CD4-positive, alpha-beta T cell treated with Interleukin-6 for 4 hours (primary cell): ENCODE measurements at regions not wholly inside any gene's neighbourhood (a gene's known extent, or its start where the extent isn't known, plus 50 kb on each side); places are given as distances from the start of the nearest gene placed in this dataset.

Experiments
- DNase-seq: peaks from one replicate; pipeline ENCODE4 v3.0.0-alpha.2; 2020; ENCODE audit warnings: mixed read lengths

GRCh38 chr20:21033817-21034216 is 72.3 kb downstream of the LINC00237 start:
- no peak for DNase-seq

GRCh38 chr20:21031666-21032065 is 74.5 kb downstream of the LINC00237 start:
- DNase-seq = no peak

- DNase-seq = no peak
These were observed 76.8 kb downstream of the LINC00237 start for GRCh38 chr20:21029341-21029740.

- DNase-seq = no peak
These were observed 77.2 kb downstream of the LINC00237 start for GRCh38 chr20:21028921-21029320.

GRCh38 chr20:21028436-21028835 is 77.7 kb downstream of the LINC00237 start:
- no peak for DNase-seq

GRCh38 chr20:21027569-21027968 is 78.6 kb downstream of the LINC00237 start:
- no peak for DNase-seq

GRCh38 chr20:21026951-21027350 is 79.2 kb downstream of the LINC00237 start:
- DNase-seq = no peak

GRCh38 chr20:21024420-21024819 is 81.7 kb downstream of the LINC00237 start:
- no peak for DNase-seq

GRCh38 chr20:21022925-21023324 is 83.2 kb downstream of the LINC00237 start:
- DNase-seq = no peak

- DNase-seq = no peak
These were observed 84.7 kb downstream of the LINC00237 start for GRCh38 chr20:21021472-21021790.

- DNase-seq = no peak
These were observed 85.3 kb downstream of the LINC00237 start for GRCh38 chr20:21020659-21021471.

- no peak for DNase-seq
These were observed 86.1 kb downstream of the LINC00237 start for GRCh38 chr20:21019814-21020658.

- DNase-seq = no peak
These were observed 86.7 kb downstream of the LINC00237 start for GRCh38 chr20:21019468-21019813.

- no peak for DNase-seq
These were observed 87.6 kb downstream of the LINC00237 start for GRCh38 chr20:21018576-21018975.

GRCh38 chr20:21017528-21018085 is 88.6 kb downstream of the LINC00237 start:
- no peak for DNase-seq

GRCh38 chr20:21016751-21017150 is 89.4 kb downstream of the LINC00237 start:
- DNase-seq = no peak

GRCh38 chr20:21014528-21014927 is 91.6 kb downstream of the LINC00237 start:
- DNase-seq = no peak

GRCh38 chr20:21008951-21009350 is 97.2 kb downstream of the LINC00237 start:
- no peak for DNase-seq

- DNase-seq = no peak
These were observed 99.5 kb downstream of the LINC00237 start for GRCh38 chr20:21006611-21007010.

GRCh38 chr20:21004386-21005076 is 101.6 kb downstream of the LINC00237 start:
- no peak for DNase-seq

GRCh38 chr20:21003902-21004301 is 102.3 kb downstream of the LINC00237 start:
- DNase-seq = no peak

GRCh38 chr20:21002486-21002885 is 103.7 kb downstream of the LINC00237 start:
- no peak for DNase-seq

GRCh38 chr20:20993372-20993771 is 112.8 kb downstream of the LINC00237 start:
- no peak for DNase-seq
